ENCODE measurements at regions not wholly inside any gene's neighbourhood (a gene's known extent, or its start where the extent isn't known, plus 50 kb on each side); places are given as distances from the start of the nearest gene placed in this dataset.

GRCh38 chr6:169158691-169159090 is 95.0 kb downstream of the THBS2 start:
- intact Hi-C loops (cut with DNase I; ENCODE audit: low total_unique reads): no loop called here
- Histone ChIP-seq H3K36me3 (no peaks in the 10 kb centered on the region), H3K4me3 (no peak overlapping the region), H3K9me3 (no peaks in the 10 kb centered on the region), H3K4me1 (peaks cover 3 to 10% of the 10 kb centered on the region in 2 donors), H3K27ac (peak overlapping the region; percentile 36 to 40), H3K27me3 (no peaks in the 10 kb centered on the region)
- TF ChIP-seq, protein P1, sequence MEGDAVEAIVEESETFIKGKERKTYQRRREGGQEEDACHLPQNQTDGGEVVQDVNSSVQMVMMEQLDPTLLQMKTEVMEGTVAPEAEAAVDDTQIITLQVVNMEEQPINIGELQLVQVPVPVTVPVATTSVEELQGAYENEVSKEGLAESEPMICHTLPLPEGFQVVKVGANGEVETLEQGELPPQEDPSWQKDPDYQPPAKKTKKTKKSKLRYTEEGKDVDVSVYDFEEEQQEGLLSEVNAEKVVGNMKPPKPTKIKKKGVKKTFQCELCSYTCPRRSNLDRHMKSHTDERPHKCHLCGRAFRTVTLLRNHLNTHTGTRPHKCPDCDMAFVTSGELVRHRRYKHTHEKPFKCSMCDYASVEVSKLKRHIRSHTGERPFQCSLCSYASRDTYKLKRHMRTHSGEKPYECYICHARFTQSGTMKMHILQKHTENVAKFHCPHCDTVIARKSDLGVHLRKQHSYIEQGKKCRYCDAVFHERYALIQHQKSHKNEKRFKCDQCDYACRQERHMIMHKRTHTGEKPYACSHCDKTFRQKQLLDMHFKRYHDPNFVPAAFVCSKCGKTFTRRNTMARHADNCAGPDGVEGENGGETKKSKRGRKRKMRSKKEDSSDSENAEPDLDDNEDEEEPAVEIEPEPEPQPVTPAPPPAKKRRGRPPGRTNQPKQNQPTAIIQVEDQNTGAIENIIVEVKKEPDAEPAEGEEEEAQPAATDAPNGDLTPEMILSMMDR (IDR thresholded peaks at IDR 0.05): peak in 1 of 4 experiments; percentile 33
- no peak for TF ChIP-seq POLR2A (IDR thresholded peaks at IDR 0.05)
- DNase-seq: no peak

GRCh38 chr6:169158174-169158573 is 95.5 kb downstream of the THBS2 start:
- H3K4me3 ChIP-seq: no peak overlapping the region
- intact Hi-C loops (cut with DNase I; ENCODE audit: low total_unique reads): no loop called here
- H3K27ac ChIP-seq: peak overlapping the region; percentile 36 to 40
- TF ChIP-seq, protein P1 (IDR thresholded peaks at IDR 0.05): no peak
- TF ChIP-seq POLR2A (IDR thresholded peaks at IDR 0.05): no peak
- H3K4me1 ChIP-seq: peaks cover 3 to 10% of the 10 kb centered on the region in 2 donors
- H3K36me3 ChIP-seq: no peaks in the 10 kb centered on the region
- peak; percentile 56 to 73 for DNase-seq
- no peaks in the 10 kb centered on the region for H3K9me3 ChIP-seq
- no peaks in the 10 kb centered on the region for H3K27me3 ChIP-seq

DNA sequence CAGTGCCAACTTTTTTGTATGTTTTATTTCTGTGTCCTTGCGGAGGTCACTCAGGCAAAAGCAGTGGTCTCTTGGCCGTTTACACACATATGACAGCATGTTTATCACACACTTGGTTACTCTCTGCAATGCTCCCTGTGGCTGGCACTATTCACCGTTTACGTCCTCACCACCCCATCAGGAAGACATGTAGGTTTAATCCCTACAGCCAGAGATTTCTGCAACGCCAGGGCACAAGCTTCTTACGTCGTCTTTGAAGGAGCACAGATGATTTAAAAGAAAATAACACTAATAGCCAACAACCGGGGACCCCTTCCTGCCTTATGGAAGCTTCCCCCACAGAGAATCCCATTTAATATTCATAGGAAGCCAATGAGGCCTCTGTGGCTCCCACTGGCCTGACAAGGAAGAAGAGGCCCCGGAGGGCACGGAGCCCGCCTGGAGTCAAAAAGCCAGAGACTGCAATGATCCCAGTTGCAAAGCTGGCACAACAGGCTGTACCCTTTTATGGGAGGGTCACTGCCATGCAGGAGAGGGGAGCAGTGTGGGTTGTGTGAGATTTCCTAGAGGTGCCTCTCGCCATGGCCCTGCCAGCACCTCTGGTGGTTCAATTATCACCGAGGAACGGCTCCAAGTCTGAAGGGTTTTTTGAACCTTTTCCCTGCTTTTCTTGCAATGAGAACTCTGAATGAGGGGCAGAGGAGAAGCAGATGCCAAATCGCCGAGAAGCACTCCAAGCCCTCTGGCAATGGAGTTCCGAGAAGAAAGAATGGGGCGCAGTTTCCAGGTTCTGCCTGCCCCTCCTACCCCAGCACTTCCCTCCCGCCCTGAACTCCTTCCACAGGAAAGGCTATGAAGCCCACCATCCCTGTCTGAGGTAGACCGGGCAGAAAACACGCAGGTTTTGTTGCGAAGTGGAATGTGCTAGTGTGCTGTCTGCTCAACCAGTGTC is 96.2 kb downstream of the THBS2 start:
- H3K4me3 ChIP-seq: no peak overlapping the region

GRCh38 chr6:169156793-169157147 is 96.9 kb downstream of the THBS2 start:
- Histone ChIP-seq H3K9me3 (no peaks in the 10 kb centered on the region), H3K36me3 (no peaks in the 10 kb centered on the region), H3K27me3 (no peaks in the 10 kb centered on the region), H3K27ac (no peak overlapping the region), H3K4me3 (no peak overlapping the region), H3K4me1 (peaks cover 3 to 10% of the 10 kb centered on the region in 2 donors)
- no peak for DNase-seq
- intact Hi-C loops (cut with DNase I; ENCODE audit: low total_unique reads): no loop called here
- no peak for TF ChIP-seq POLR2A (IDR thresholded peaks at IDR 0.05)
- TF ChIP-seq, protein P1 (IDR thresholded peaks at IDR 0.05): no peak

More for the DNA sequence above, 96.2 kb downstream of the THBS2 start:
- H3K27me3 ChIP-seq: no peaks in the 10 kb centered on the region
- intact Hi-C loops (cut with DNase I; ENCODE audit: low total_unique reads): no loop called here
- DNase-seq: no peak
- no peaks in the 10 kb centered on the region for H3K9me3 ChIP-seq
- peaks cover 3 to 10% of the 10 kb centered on the region in 2 donors for H3K4me1 ChIP-seq
- no peak for TF ChIP-seq POLR2A (IDR thresholded peaks at IDR 0.05)
- TF ChIP-seq, protein P1 (IDR thresholded peaks at IDR 0.05): no peak
- no peaks in the 10 kb centered on the region for H3K36me3 ChIP-seq
- H3K27ac ChIP-seq: peak overlapping the region; percentile 36 to 40

- no peak for DNase-seq
- TF ChIP-seq, protein P1 (IDR thresholded peaks at IDR 0.05): no peak
- no peak for TF ChIP-seq POLR2A (IDR thresholded peaks at IDR 0.05)
- no peak overlapping the region for H3K27ac ChIP-seq
- no peaks in the 10 kb centered on the region for H3K27me3 ChIP-seq
- no peak overlapping the region for H3K4me3 ChIP-seq
- H3K9me3 ChIP-seq: no peaks in the 10 kb centered on the region
- no peaks in the 10 kb centered on the region for H3K36me3 ChIP-seq
- H3K4me1 ChIP-seq: peaks cover 3 to 10% of the 10 kb centered on the region in 2 donors
- intact Hi-C loops (cut with DNase I; ENCODE audit: low total_unique reads): no loop called here
Observed at GRCh38 chr6:169156108-169156792, 97.4 kb downstream of the THBS2 start.
